Fibroblast of lung (primary cell): ENCODE measurements at regions not wholly inside any gene's neighbourhood (a gene's known extent, or its start where the extent isn't known, plus 50 kb on each side); places are given as distances from the start of the nearest gene placed in this dataset.

Experiments used
- DNase-seq, 2 donors: peaks; one replicate each; pipeline versions ENCODE4 v3.0.0 to v3.0.0-alpha.2; 2010; ENCODE audit warnings: low read depth in 2 of 2
- H2AFZ ChIP-seq: 2 replicates; pipeline ENCODE4 v1.5.1; 2012; ENCODE audit warnings: low read length, control low read depth, inconsistent platforms
- H3K27ac ChIP-seq: 2 replicates; pipeline ENCODE4 v1.5.1; 2011; ENCODE audit warnings: low read length, control low read depth; ENCODE audit not compliant: insufficient read depth
- H3K27me3 ChIP-seq: 2 replicates; pipeline ENCODE4 v1.5.1; 2011; ENCODE audit warnings: mild to moderate bottlenecking, low read length; ENCODE audit not compliant: control insufficient read depth, insufficient read depth
- H3K36me3 ChIP-seq: 2 replicates; pipeline ENCODE4 v1.5.1; 2011; ENCODE audit warnings: low read length; ENCODE audit not compliant: control insufficient read depth, insufficient read depth
- H3K4me1 ChIP-seq: 2 replicates; pipeline ENCODE4 v1.5.1; 2011; ENCODE audit warnings: low read length; ENCODE audit not compliant: control insufficient read depth, insufficient read depth; ENCODE audit errors: extremely low read depth
- H3K4me2 ChIP-seq: 2 replicates; pipeline ENCODE4 v1.5.1; 2011; ENCODE audit warnings: low read length, control low read depth; ENCODE audit not compliant: insufficient read depth; ENCODE audit errors: extremely low read depth
- H3K4me3 ChIP-seq, 4 experiments: fragments of 200-600 bp in 1 of 4; sonication (generic) in 1 of 4; replicated peaks in 1 of 4; 2 replicates each; pipeline ENCODE4 v1.5.1; 2011 to 2016; ENCODE audit warnings: low read length in 4 of 4, low read depth in 3 of 4, mild to moderate bottlenecking in 3 of 4, control low read depth in 2 of 4, inconsistent platforms in 1 of 4, mixed read lengths in 1 of 4; ENCODE audit not compliant: insufficient read depth in 1 of 4; ENCODE audit errors: control extremely low read depth in 1 of 4
- H3K79me2 ChIP-seq: 2 replicates; pipeline ENCODE4 v1.5.1; 2012; ENCODE audit warnings: mild to moderate bottlenecking, low read length, inconsistent platforms; ENCODE audit not compliant: control insufficient read depth, insufficient read depth
- H3K9ac ChIP-seq: 2 replicates; pipeline ENCODE4 v1.5.1; 2011; ENCODE audit warnings: mild to moderate bottlenecking, low read length, control low read depth; ENCODE audit not compliant: insufficient read depth
- H3K9me3 ChIP-seq: 2 replicates; pipeline ENCODE4 v1.5.1; 2012; ENCODE audit warnings: low read depth, low read length; ENCODE audit not compliant: control insufficient read depth, insufficient read depth
- H4K20me1 ChIP-seq: 2 replicates; pipeline ENCODE4 v1.5.1; 2011; ENCODE audit warnings: low read length; ENCODE audit not compliant: control insufficient read depth, insufficient read depth; ENCODE audit errors: extremely low read depth
- CTCF ChIP-seq, 2 donors: IDR thresholded peaks in 1 of 2; conservative IDR thresholded peaks in 1 of 2; 1 replicate in 1 of 2; 2 replicates in 1 of 2; pipeline ENCODE4 v1.5.1; 2011 to 2012; ENCODE audit warnings: low read length in 2 of 2, control low read depth in 1 of 2, inconsistent platforms in 1 of 2, low read depth in 1 of 2, mild to moderate bottlenecking in 1 of 2
- EZH2 ChIP-seq: IDR thresholded peaks from 2 replicates; pipeline ENCODE4 v1.5.1; 2012; ENCODE audit warnings: low read length, control low read depth, mild to moderate bottlenecking; ENCODE audit errors: missing control alignments

DNA sequence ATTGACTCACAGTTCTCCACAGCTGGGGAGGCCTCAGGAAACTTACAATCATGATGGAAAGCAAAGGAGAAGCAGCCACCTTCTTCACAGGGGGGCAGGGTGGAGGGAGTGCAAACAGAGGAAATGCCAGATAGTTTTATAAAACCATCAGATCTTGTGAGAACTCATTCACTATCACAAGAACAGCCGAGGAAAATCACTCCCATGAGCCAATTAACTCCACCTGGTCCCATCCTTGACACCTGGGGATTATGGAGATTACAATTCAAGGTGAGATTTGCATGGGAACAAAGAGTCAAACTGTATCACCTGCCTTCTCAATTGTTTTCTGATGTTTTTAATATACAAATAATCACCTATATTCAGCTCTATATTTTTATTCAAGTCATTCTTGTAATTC is 1527.3 kb upstream of the GOT2 start:
- H3K4me2 ChIP-seq: no peak overlapping the region
- no peaks in the 10 kb centered on the region for H3K79me2 ChIP-seq
- H3K9ac ChIP-seq: no peak overlapping the region
- DNase-seq: no peak
- H3K4me3 ChIP-seq: no peak overlapping the region
- no peaks in the 10 kb centered on the region for H3K36me3 ChIP-seq
- no peak overlapping the region for H3K27ac ChIP-seq
- TF ChIP-seq CTCF (conservative IDR thresholded peaks at IDR 0.05 in 1 of 2, IDR thresholded peaks at IDR 0.05 in 1 of 2; ENCODE audit: low read depth in 1 of 2, low read length in 2 of 2) (no peak), EZH2 (no peak)
- no peaks in the 10 kb centered on the region for H3K4me1 ChIP-seq
- H3K9me3 ChIP-seq: no peaks in the 10 kb centered on the region
- no peaks in the 10 kb centered on the region for H4K20me1 ChIP-seq
- no peak overlapping the region for H2AFZ ChIP-seq
- no peaks in the 10 kb centered on the region for H3K27me3 ChIP-seq

GRCh38 chr16:60259956-60260355 is 1525.8 kb upstream of the GOT2 start:
- no peaks in the 10 kb centered on the region for H3K79me2 ChIP-seq

DNA sequence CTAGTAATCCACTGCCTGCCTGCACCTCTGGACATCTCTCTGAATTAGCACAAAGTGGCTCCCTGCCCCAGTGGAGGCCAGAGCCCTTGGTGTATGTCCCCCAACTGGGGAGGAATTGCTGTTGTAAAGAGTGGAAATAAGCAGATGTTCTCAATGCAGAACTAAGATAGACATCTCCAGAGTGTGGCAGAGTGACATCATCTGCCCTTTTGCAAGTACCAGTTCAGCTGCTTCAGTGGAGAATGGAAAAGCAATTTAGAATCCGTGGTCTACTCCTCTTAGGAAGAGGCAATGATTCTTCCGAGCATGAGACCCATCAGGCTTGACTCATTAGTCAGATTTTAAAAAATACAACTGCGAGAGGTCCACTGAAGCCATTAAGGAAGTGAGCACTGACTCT is 1512.0 kb upstream of the GOT2 start:
- H3K4me2 ChIP-seq: no peak overlapping the region
- no peaks in the 10 kb centered on the region for H3K36me3 ChIP-seq
- no peaks in the 10 kb centered on the region for H4K20me1 ChIP-seq
- H3K27me3 ChIP-seq: no peaks in the 10 kb centered on the region
- no peak overlapping the region for H3K9ac ChIP-seq
- H3K4me3 ChIP-seq: no peak overlapping the region
- no peaks in the 10 kb centered on the region for H3K9me3 ChIP-seq
- DNase-seq: no peak
- no peak overlapping the region for H3K27ac ChIP-seq
- no peaks in the 10 kb centered on the region for H3K79me2 ChIP-seq
- H3K4me1 ChIP-seq: no peaks in the 10 kb centered on the region
- no peak overlapping the region for H2AFZ ChIP-seq
- TF ChIP-seq CTCF (conservative IDR thresholded peaks at IDR 0.05 in 1 of 2, IDR thresholded peaks at IDR 0.05 in 1 of 2; ENCODE audit: low read depth in 1 of 2, low read length in 2 of 2) (no peak), EZH2 (no peak)

More at GRCh38 chr16:60259956-60260355, 1525.8 kb upstream of the GOT2 start:
- Histone ChIP-seq H3K36me3 (no peaks in the 10 kb centered on the region), H3K4me2 (no peak overlapping the region), H4K20me1 (no peaks in the 10 kb centered on the region), H3K4me1 (no peaks in the 10 kb centered on the region), H2AFZ (no peak overlapping the region), H3K9me3 (no peaks in the 10 kb centered on the region), H3K27ac (no peak overlapping the region), H3K27me3 (no peaks in the 10 kb centered on the region), H3K9ac (no peak overlapping the region), H3K4me3 (no peak overlapping the region)
- TF ChIP-seq EZH2 (no peak), CTCF (conservative IDR thresholded peaks at IDR 0.05 in 1 of 2, IDR thresholded peaks at IDR 0.05 in 1 of 2; ENCODE audit: low read depth in 1 of 2, low read length in 2 of 2) (no peak)
- no peak for DNase-seq
